GM23248 (cell line): ENCODE measurements at regions not wholly inside any gene's neighbourhood (a gene's known extent, or its start where the extent isn't known, plus 50 kb on each side); places are given as distances from the start of the nearest gene placed in this dataset.

ENCODE experiments used
- EZH2 ChIP-seq: fragments of 200-600 bp; sonication (generic); IDR thresholded peaks from 2 replicates; pipeline ENCODE4 v1.6.1; 2018; ENCODE audit warnings: antibody characterized with exemption, mild to moderate bottlenecking; ENCODE audit not compliant: insufficient read depth, poor library complexity, severe bottlenecking
- EZH2phosphoT487 ChIP-seq: fragments of 200-600 bp; sonication (generic); IDR thresholded peaks from 2 replicates; pipeline ENCODE4 v1.6.1; 2018; ENCODE audit warnings: antibody characterized with exemption, moderate library complexity, mild to moderate bottlenecking, low read depth; ENCODE audit not compliant: insufficient read depth

DNA sequence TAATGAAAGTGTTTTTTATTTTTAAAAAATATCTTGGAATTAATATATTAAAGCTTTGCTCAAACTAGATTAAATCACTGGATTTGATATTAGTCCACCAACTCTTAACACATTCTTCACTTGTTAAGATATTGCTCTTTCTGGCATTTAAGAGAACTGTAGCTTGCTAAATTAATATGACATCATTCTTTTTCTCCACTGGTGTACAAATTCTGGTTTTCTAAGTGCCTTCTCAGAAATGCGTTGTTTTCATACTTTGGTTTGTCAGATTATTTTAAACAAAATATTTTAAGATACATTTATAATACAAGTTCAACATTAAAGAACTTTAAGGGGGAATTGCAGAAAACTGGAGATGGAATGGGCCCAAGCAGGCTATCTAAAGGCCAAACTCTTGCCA lies 87.6 kb upstream of the IFNE start:
- no peak for TF ChIP-seq EZH2
- no peak for TF ChIP-seq EZH2phosphoT487
